ENCODE measurements at regions not wholly inside any gene's neighbourhood (a gene's known extent, or its start where the extent isn't known, plus 50 kb on each side); places are given as distances from the start of the nearest gene placed in this dataset.

- TF ChIP-seq, protein P1, sequence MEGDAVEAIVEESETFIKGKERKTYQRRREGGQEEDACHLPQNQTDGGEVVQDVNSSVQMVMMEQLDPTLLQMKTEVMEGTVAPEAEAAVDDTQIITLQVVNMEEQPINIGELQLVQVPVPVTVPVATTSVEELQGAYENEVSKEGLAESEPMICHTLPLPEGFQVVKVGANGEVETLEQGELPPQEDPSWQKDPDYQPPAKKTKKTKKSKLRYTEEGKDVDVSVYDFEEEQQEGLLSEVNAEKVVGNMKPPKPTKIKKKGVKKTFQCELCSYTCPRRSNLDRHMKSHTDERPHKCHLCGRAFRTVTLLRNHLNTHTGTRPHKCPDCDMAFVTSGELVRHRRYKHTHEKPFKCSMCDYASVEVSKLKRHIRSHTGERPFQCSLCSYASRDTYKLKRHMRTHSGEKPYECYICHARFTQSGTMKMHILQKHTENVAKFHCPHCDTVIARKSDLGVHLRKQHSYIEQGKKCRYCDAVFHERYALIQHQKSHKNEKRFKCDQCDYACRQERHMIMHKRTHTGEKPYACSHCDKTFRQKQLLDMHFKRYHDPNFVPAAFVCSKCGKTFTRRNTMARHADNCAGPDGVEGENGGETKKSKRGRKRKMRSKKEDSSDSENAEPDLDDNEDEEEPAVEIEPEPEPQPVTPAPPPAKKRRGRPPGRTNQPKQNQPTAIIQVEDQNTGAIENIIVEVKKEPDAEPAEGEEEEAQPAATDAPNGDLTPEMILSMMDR (IDR thresholded peaks at IDR 0.05): no peak
- no peak for TF ChIP-seq ZFX (IDR thresholded peaks at IDR 0.05; ENCODE audit: borderline replicate concordance)
These were observed 138.4 kb downstream of the BRD1 start for GRCh38 chr22:49689255-49689770.
